Esophagus muscularis mucosa (tissue), 4 donors: ENCODE measurements at regions not wholly inside any gene's neighbourhood (a gene's known extent, or its start where the extent isn't known, plus 50 kb on each side); places are given as distances from the start of the nearest gene placed in this dataset.

Experiments
- DNase-seq: peaks from one replicate; pipeline ENCODE4 v3.0.0-alpha.2; 2017; ENCODE audit errors: extremely low spot score
- H3K27ac ChIP-seq, 4 donors: fragments of 200-600 bp; sonication (generic); replicated peaks in 1 of 4; 1 replicate in 3 of 4; 2 replicates in 1 of 4; pipeline ENCODE4 v1.5.1; 2016 to 2019; ENCODE audit warnings: mild to moderate bottlenecking in 1 of 4
- H3K27me3 ChIP-seq, 4 donors: fragments of 200-600 bp; sonication (generic); one replicate each; pipeline versions ENCODE4 v1.5.1 to v1.6.0; 2016 to 2019
- H3K36me3 ChIP-seq, 4 donors: fragments of 200-600 bp; sonication (generic); one replicate each; pipeline ENCODE4 v1.5.1; 2016 to 2019
- H3K4me1 ChIP-seq, 4 donors: fragments of 200-600 bp; sonication (generic); one replicate each; pipeline ENCODE4 v1.5.1; 2016 to 2019
- H3K4me3 ChIP-seq, 4 donors: fragments of 200-600 bp; sonication (generic); 1 replicate in 2 of 4; 2 replicates in 2 of 4; pipeline ENCODE4 v1.5.1; 2016 to 2019; ENCODE audit warnings: mild to moderate bottlenecking in 4 of 4, moderate library complexity in 1 of 4
- H3K9me3 ChIP-seq, 4 donors: fragments of 200-600 bp; sonication (generic); 1 replicate in 3 of 4; 2 replicates in 1 of 4; pipeline ENCODE4 v1.5.1; 2016 to 2019
- CTCF ChIP-seq, 3 experiments: fragments of 200-600 bp in 2 of 3; fragments of 450-650 bp in 1 of 3; sonication (generic) in 2 of 3; IDR thresholded peaks; one replicate each; pipeline ENCODE4 v1.5.1; 2017 to 2019; ENCODE audit warnings: antibody characterized with exemption in 3 of 3, mild to moderate bottlenecking in 2 of 3, moderate library complexity in 1 of 3
- EP300 ChIP-seq: sonication (generic); formaldehyde crosslinking; IDR thresholded peaks from one replicate; pipeline ENCODE4 v1.6.1; 2017; ENCODE audit warnings: antibody characterized with exemption
- POLR2A ChIP-seq: fragments of 450-650 bp; IDR thresholded peaks from one replicate; pipeline ENCODE4 v1.6.1; 2017; ENCODE audit warnings: antibody characterized with exemption, moderate library complexity, mild to moderate bottlenecking, low read depth
- POLR2AphosphoS5 ChIP-seq, 2 donors: sonication (generic); formaldehyde crosslinking; IDR thresholded peaks; one replicate each; pipeline ENCODE4 v1.6.1; 2017; ENCODE audit warnings: antibody characterized with exemption in 2 of 2
- WGBS: methylation state at CpG from one replicate; pipeline ENCODE4 v1.1.5; 2018; 5-methylcytosine and 5-hydroxymethylcytosine counted together
- intact Hi-C: fragments of 100-400 bp; cut with DNase I; formaldehyde crosslinking; loops from one replicate; pipeline ENCODE4 v1.15.1; 2023

- TF ChIP-seq EP300, result no peak
- TF ChIP-seq CTCF (IDR thresholded peaks at IDR 0.05), result no peak
- TF ChIP-seq POLR2A, result no peak
- no peak for TF ChIP-seq POLR2AphosphoS5 (IDR thresholded peaks at IDR 0.05)
- DNase-seq, result no peak
- Histone ChIP-seq H3K4me1 (peaks cover 0 to under 1% (median 0%) of the 10 kb centered on the region in 4 donors), H3K27me3 (no peaks in the 10 kb centered on the region), H3K9me3 (peaks cover 0 to 3% (median 0%) of the 10 kb centered on the region in 4 donors), H3K4me3 (no peak overlapping the region), H3K36me3 (no peaks in the 10 kb centered on the region), H3K27ac (no peak overlapping the region)
- intact Hi-C loops, result no loop called here
- 64% methylated on average over 1 of the region's 1 CpG for WGBS
These were observed 262.0 kb downstream of the BCOR start for GRCh38 chrX:39835776-39836175.

- H3K4me1 ChIP-seq, result no peaks in the 10 kb centered on the region
- H3K4me3 ChIP-seq, result no peak overlapping the region
- H3K9me3 ChIP-seq, result peaks cover 0 to 3% (median 0%) of the 10 kb centered on the region in 4 donors
- TF ChIP-seq CTCF (IDR thresholded peaks at IDR 0.05) (no peak), POLR2AphosphoS5 (IDR thresholded peaks at IDR 0.05) (no peak), EP300 (no peak), POLR2A (no peak)
- intact Hi-C loops, result no loop called here
- no peaks in the 10 kb centered on the region for H3K36me3 ChIP-seq
- no peak overlapping the region for H3K27ac ChIP-seq
- no peaks in the 10 kb centered on the region for H3K27me3 ChIP-seq
- 83% methylated on average over 6 of the region's 8 CpGs for WGBS
- DNase-seq, result no peak
These were observed 260.8 kb downstream of the BCOR start for GRCh38 chrX:39836802-39837420.

- no peak overlapping the region for H3K4me3 ChIP-seq
- no peak for TF ChIP-seq EP300
- no peak for TF ChIP-seq POLR2AphosphoS5 (IDR thresholded peaks at IDR 0.05)
- TF ChIP-seq POLR2A, result no peak
- no peak for TF ChIP-seq CTCF (IDR thresholded peaks at IDR 0.05)
- H3K36me3 ChIP-seq, result no peaks in the 10 kb centered on the region
- WGBS, result 86% methylated on average over 1 of the region's 2 CpGs
- peaks cover 0 to 3% (median 0%) of the 10 kb centered on the region in 4 donors for H3K9me3 ChIP-seq
- H3K27ac ChIP-seq, result no peak overlapping the region
- intact Hi-C loops, result no loop called here
- H3K27me3 ChIP-seq, result no peaks in the 10 kb centered on the region
- H3K4me1 ChIP-seq, result no peaks in the 10 kb centered on the region
- DNase-seq, result no peak
These were observed 260.1 kb downstream of the BCOR start for GRCh38 chrX:39837688-39838087.

- Histone ChIP-seq H3K4me1 (no peaks in the 10 kb centered on the region), H3K27ac (no peak overlapping the region), H3K9me3 (peaks cover 0 to 3% (median 0%) of the 10 kb centered on the region in 4 donors), H3K36me3 (no peaks in the 10 kb centered on the region), H3K27me3 (no peaks in the 10 kb centered on the region), H3K4me3 (no peak overlapping the region)
- TF ChIP-seq POLR2A (no peak), CTCF (IDR thresholded peaks at IDR 0.05) (no peak), EP300 (no peak), POLR2AphosphoS5 (IDR thresholded peaks at IDR 0.05) (no peak)
- 61% methylated on average over 6 of the region's 6 CpGs for WGBS
- intact Hi-C loops, result no loop called here
- DNase-seq, result no peak
These were observed 258.4 kb downstream of the BCOR start for GRCh38 chrX:39839371-39839770.

- Histone ChIP-seq H3K27me3 (no peaks in the 10 kb centered on the region), H3K9me3 (peaks cover 0 to 3% (median 0%) of the 10 kb centered on the region in 4 donors), H3K4me3 (no peak overlapping the region), H3K36me3 (no peaks in the 10 kb centered on the region), H3K4me1 (no peaks in the 10 kb centered on the region), H3K27ac (no peak overlapping the region)
- no peak for DNase-seq
- TF ChIP-seq EP300 (no peak), CTCF (IDR thresholded peaks at IDR 0.05) (no peak), POLR2AphosphoS5 (IDR thresholded peaks at IDR 0.05) (no peak)
- 66% methylated on average over 5 of the region's 14 CpGs for WGBS
- intact Hi-C loops, result no loop called here
These were observed 257.6 kb downstream of the BCOR start for GRCh38 chrX:39840133-39840532.
